GM12865 (cell line): ENCODE measurements at regions not wholly inside any gene's neighbourhood (a gene's known extent, or its start where the extent isn't known, plus 50 kb on each side); places are given as distances from the start of the nearest gene placed in this dataset.

Source experiments
- DNase-seq: peaks from one replicate; pipeline ENCODE4 v3.0.0; 2010; ENCODE audit warnings: low read depth
- H3K4me3 ChIP-seq: 2 replicates; pipeline ENCODE4 v1.5.1; 2011; ENCODE audit warnings: mild to moderate bottlenecking, low read depth, low read length, control low read depth
- CTCF ChIP-seq: IDR thresholded peaks from 2 replicates; pipeline ENCODE4 v1.5.1; 2011; ENCODE audit warnings: low read length, control low read depth, low read depth, inconsistent platforms; ENCODE audit not compliant: insufficient read depth; ENCODE audit errors: missing control alignments

- no peak for TF ChIP-seq CTCF
- DNase-seq = no peak
- H3K4me3 ChIP-seq = no peak overlapping the region
Measured at GRCh38 chr4:41363384-41363981, 106.8 kb downstream of the UCHL1 start.

GRCh38 chr4:41364876-41365275 is 108.1 kb downstream of the UCHL1 start:
- TF ChIP-seq CTCF = no peak
- no peak overlapping the region for H3K4me3 ChIP-seq
- DNase-seq = no peak

GRCh38 chr4:41365681-41366080 is 109.0 kb downstream of the UCHL1 start:
- no peak for TF ChIP-seq CTCF
- no peak overlapping the region for H3K4me3 ChIP-seq
- DNase-seq = no peak

- no peak overlapping the region for H3K4me3 ChIP-seq
- no peak for DNase-seq
- TF ChIP-seq CTCF = no peak
Measured at GRCh38 chr4:41366911-41367517, 110.3 kb downstream of the UCHL1 start.

- TF ChIP-seq CTCF = no peak
- H3K4me3 ChIP-seq = no peak overlapping the region
- DNase-seq = peak; percentile 9
Measured at GRCh38 chr4:41369680-41370079, 113.0 kb downstream of the UCHL1 start.

GRCh38 chr4:41373221-41373620 is 116.5 kb downstream of the UCHL1 start:
- TF ChIP-seq CTCF = no peak
- H3K4me3 ChIP-seq = no peak overlapping the region
- no peak for DNase-seq

- no peak for TF ChIP-seq CTCF
- no peak overlapping the region for H3K4me3 ChIP-seq
- DNase-seq = no peak
Measured at GRCh38 chr4:41374490-41374889, 117.8 kb downstream of the UCHL1 start.
